ENCODE measurements at regions not wholly inside any gene's neighbourhood (a gene's known extent, or its start where the extent isn't known, plus 50 kb on each side); places are given as distances from the start of the nearest gene placed in this dataset.

GRCh38 chr15:81083201-81083600 is 50.9 kb upstream of the CFAP161 start:
- TF ChIP-seq CTCF (IDR thresholded peaks at IDR 0.05; ENCODE audit: low read depth, low read length) = no peak
- TF ChIP-seq POLR2A (IDR thresholded peaks at IDR 0.05; ENCODE audit: extremely low read depth, insufficient read length) = no peak
- TF ChIP-seq MYC (IDR thresholded peaks at IDR 0.05; ENCODE audit: low read depth, low read length) = no peak
